Upper lobe of left lung (tissue), 6 donors: ENCODE measurements at regions not wholly inside any gene's neighbourhood (a gene's known extent, or its start where the extent isn't known, plus 50 kb on each side); places are given as distances from the start of the nearest gene placed in this dataset.
"Not testable (repeated sequence)": the region's sequence is repeated elsewhere in the genome, so short reads cannot be mapped to it uniquely, and the experiment has no call there.

Source experiments
- ATAC-seq, 2 donors: fragments of 200-7000 bp; cut with Tn5 transposase; one replicate each; pipeline ENCODE4 v1.9.1; 2022; ENCODE audit warnings: mild to moderate bottlenecking in 2 of 2, moderate library complexity in 2 of 2; ENCODE audit not compliant: low FRiP score in 2 of 2
- DNase-seq, 2 donors: peaks; one replicate each; pipeline ENCODE4 v3.0.0-alpha.2; 2019 to 2020
- H3K27ac ChIP-seq, 4 donors: fragments of 200-600 bp; sonication (generic); one replicate each; pipeline ENCODE4 v1.5.1; 2016 to 2019
- H3K27me3 ChIP-seq, 4 donors: fragments of 200-600 bp; sonication (generic); one replicate each; pipeline ENCODE4 v1.5.1; 2017 to 2019
- H3K36me3 ChIP-seq, 4 donors: fragments of 200-600 bp; sonication (generic); one replicate each; pipeline ENCODE4 v1.5.1; 2016 to 2019
- H3K4me1 ChIP-seq, 4 donors: fragments of 200-600 bp; sonication (generic); one replicate each; pipeline ENCODE4 v1.5.1; 2018 to 2019
- H3K4me3 ChIP-seq, 4 donors: fragments of 200-600 bp; sonication (generic); one replicate each; pipeline ENCODE4 v1.5.1; 2017 to 2019; ENCODE audit warnings: mild to moderate bottlenecking in 2 of 4, moderate library complexity in 1 of 4
- H3K9me3 ChIP-seq, 4 donors: fragments of 200-600 bp; sonication (generic); one replicate each; pipeline ENCODE4 v1.5.1; 2018 to 2019
- CTCF ChIP-seq, 6 experiments: fragments of 450-650 bp in 4 of 6; fragments of 200-600 bp in 2 of 6; sonication (generic) in 2 of 6; IDR thresholded peaks; one replicate each; pipeline ENCODE4 v1.5.1; 2016 to 2019; ENCODE audit warnings: antibody characterized with exemption in 6 of 6
- EP300 ChIP-seq, 4 donors: sonication (generic); formaldehyde crosslinking; IDR thresholded peaks; one replicate each; pipeline ENCODE4 v1.5.1; 2017; ENCODE audit warnings: antibody characterized with exemption in 4 of 4, control low read depth in 2 of 4
- POLR2A ChIP-seq, 4 donors: fragments of 450-650 bp; IDR thresholded peaks; one replicate each; pipeline ENCODE4 v1.5.1; 2016 to 2017; ENCODE audit warnings: antibody characterized with exemption in 4 of 4, mild to moderate bottlenecking in 2 of 4
- POLR2AphosphoS5 ChIP-seq, 2 donors: sonication (generic); formaldehyde crosslinking; IDR thresholded peaks; one replicate each; pipeline ENCODE4 v1.5.1; 2017; ENCODE audit warnings: antibody characterized with exemption in 2 of 2
- WGBS, 2 donors: methylation state at CpG; one replicate each; pipeline ENCODE4 v1.1.5; 2017 to 2018; 5-methylcytosine and 5-hydroxymethylcytosine counted together
- donor health status: DM: no; HTN: no; CAD: no; lungs with moderate emphysema.
- donor health status: DM: no; HTN: yes; CAD: no; lungs with severe emphysema.

- no peaks in the 10 kb centered on the region for H3K9me3 ChIP-seq
- DNase-seq = no peak
- no peaks in the 10 kb centered on the region for H3K36me3 ChIP-seq
- peaks cover 0 to 6% (median 3%) of the 10 kb centered on the region in 4 donors for H3K4me1 ChIP-seq
- H3K4me3 ChIP-seq = no peak overlapping the region
- TF ChIP-seq EP300 (IDR thresholded peaks at IDR 0.05) (no peak), POLR2A (IDR thresholded peaks at IDR 0.05) (no peak)
- H3K27ac ChIP-seq = no peak overlapping the region
- H3K27me3 ChIP-seq = no peaks in the 10 kb centered on the region
- ATAC-seq = no peak
Observed at GRCh38 chr2:67158718-67159117, 238.4 kb upstream of the ETAA1 start.

GRCh38 chr2:67159929-67160328 lies 237.2 kb upstream of the ETAA1 start:
- ATAC-seq (no peak), DNase-seq (no peak)
- TF ChIP-seq CTCF (IDR thresholded peaks at IDR 0.05) (no peak), POLR2AphosphoS5 (IDR thresholded peaks at IDR 0.05) (no peak), EP300 (IDR thresholded peaks at IDR 0.05) (no peak), POLR2A (IDR thresholded peaks at IDR 0.05) (no peak)
- Histone ChIP-seq H3K9me3 (no peaks in the 10 kb centered on the region), H3K36me3 (no peaks in the 10 kb centered on the region), H3K4me3 (no peak overlapping the region), H3K27me3 (no peaks in the 10 kb centered on the region), H3K27ac (peak overlapping the region in 1 of 4 donors; percentile 67), H3K4me1 (peaks cover 0 to 6% (median 3%) of the 10 kb centered on the region in 4 donors)
- WGBS, 2 donors = 51 to 62% methylated on average over 4 of the region's 4 CpGs

DNA sequence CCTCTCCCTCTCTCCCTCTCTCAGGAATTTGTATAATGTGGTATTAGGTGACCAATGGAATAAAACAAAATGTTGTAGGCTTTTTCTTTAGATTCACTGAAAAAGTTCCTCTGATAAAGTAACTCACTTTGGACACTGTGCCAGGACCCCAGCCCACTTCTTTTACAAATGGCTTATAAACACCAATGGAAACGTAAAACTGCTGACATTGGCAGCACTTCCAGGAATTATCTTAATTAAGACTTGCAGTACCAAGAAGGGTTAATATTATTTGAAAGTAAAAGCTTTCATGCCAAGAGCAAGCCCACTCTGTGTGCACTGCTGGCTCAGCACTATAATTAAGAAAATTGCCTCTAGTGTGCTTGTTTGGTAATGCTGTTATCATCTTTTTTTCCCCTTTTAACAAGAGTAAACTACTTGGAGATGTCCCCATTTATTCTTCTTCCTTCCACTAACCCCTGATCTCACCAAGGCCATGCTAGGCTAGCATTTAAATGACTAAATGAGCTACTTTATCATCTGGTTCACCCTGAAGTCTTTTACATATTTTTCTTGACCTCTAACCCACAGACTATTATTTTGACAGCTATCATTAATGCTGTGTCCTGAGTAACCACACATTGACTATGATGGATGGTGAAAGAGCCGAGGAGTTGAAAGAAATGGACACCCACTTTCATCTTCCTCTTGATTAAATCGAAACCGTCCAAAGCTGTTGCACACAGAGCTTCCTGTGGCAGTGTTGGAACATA lies 232.2 kb upstream of the ETAA1 start:
- TF ChIP-seq POLR2AphosphoS5 (IDR thresholded peaks at IDR 0.05) (no peak), CTCF (IDR thresholded peaks at IDR 0.05) (no peak), POLR2A (IDR thresholded peaks at IDR 0.05) (no peak), EP300 (IDR thresholded peaks at IDR 0.05) (no peak)

DNA sequence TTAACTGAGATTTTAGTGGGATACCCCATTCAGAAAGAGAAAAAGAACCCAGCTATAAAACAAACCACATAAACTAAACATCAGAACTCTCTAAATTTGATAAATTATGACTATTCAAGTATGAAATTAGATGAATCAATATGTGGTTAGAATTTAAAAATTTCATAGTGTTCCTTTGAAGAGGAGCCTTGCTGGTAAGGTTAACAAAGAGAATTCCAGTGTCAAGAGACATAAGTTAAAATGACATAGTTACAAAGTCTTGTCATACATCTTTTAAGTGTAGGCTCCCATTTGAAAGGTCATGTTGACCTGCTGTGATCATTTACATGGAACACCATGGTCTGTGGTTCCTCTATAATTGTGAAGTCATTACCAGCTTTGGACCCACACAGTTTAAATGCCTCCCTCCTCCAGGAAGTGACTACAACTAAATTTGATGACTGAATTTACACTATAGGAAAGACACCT lies 231.6 kb upstream of the ETAA1 start:
- ATAC-seq (no peak), DNase-seq (no peak)
- Histone ChIP-seq H3K27me3 (no peaks in the 10 kb centered on the region), H3K4me1 (peaks cover 0 to 2% (median under 1%) of the 10 kb centered on the region in 4 donors), H3K36me3 (no peaks in the 10 kb centered on the region), H3K9me3 (no peaks in the 10 kb centered on the region), H3K4me3 (no peak overlapping the region), H3K27ac (no peak overlapping the region)
- no peak for TF ChIP-seq POLR2A (IDR thresholded peaks at IDR 0.05)
- no peak for TF ChIP-seq EP300 (IDR thresholded peaks at IDR 0.05)
- no peak for TF ChIP-seq CTCF (IDR thresholded peaks at IDR 0.05)
- TF ChIP-seq POLR2AphosphoS5 (IDR thresholded peaks at IDR 0.05) = no peak

More for the DNA sequence above, 232.2 kb upstream of the ETAA1 start:
- H3K4me3 ChIP-seq = no peak overlapping the region
- H3K4me1 ChIP-seq = peaks cover 0 to 6% (median 3%) of the 10 kb centered on the region in 4 donors
- H3K9me3 ChIP-seq = no peaks in the 10 kb centered on the region
- no peak overlapping the region for H3K27ac ChIP-seq
- no peak for DNase-seq
- no peaks in the 10 kb centered on the region for H3K36me3 ChIP-seq
- 46 to 47% methylated on average over 4 of the region's 4 CpGs for WGBS, 2 donors
- no peak for ATAC-seq
- H3K27me3 ChIP-seq = no peaks in the 10 kb centered on the region

DNA sequence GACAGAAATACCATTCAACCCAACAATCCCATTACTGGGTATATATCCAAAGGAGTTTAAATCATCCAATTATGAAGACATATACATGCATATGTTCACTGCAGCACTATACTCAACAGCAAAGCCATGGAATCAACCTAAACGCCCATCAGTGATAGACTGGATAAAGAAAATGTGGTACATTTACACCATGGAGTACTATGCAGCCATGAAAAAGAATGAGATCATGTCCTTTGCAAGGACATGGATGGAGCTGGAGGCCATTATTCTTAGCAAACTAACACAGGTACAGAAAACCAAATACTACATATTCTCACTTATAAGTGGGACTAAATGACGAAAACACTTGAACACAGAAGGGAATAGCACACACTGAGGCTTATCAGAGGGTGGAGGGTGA lies 230.6 kb upstream of the ETAA1 start:
- not testable (repeated sequence) for H3K27ac ChIP-seq, H3K36me3 ChIP-seq, H3K27me3 ChIP-seq, H3K4me3 ChIP-seq, ATAC-seq, DNase-seq, H3K9me3 ChIP-seq, H3K4me1 ChIP-seq
- 78 to 80% methylated on average over 2 of the region's 2 CpGs for WGBS, 2 donors
